22Rv1 (cell line): ENCODE measurements at regions not wholly inside any gene's neighbourhood (a gene's known extent, or its start where the extent isn't known, plus 50 kb on each side); places are given as distances from the start of the nearest gene placed in this dataset.

ENCODE experiments used
- CTCF ChIP-seq: fragments of 450-650 bp; IDR thresholded peaks from 2 replicates; pipeline ENCODE4 v1.5.1; 2017; ENCODE audit warnings: mild to moderate bottlenecking
- ZFX ChIP-seq: fragments of 450-650 bp; IDR thresholded peaks from 2 replicates; pipeline ENCODE4 v1.6.1; 2017; ENCODE audit warnings: antibody characterized with exemption, borderline replicate concordance

GRCh38 chr7:109322833-109323232 lies 753.2 kb downstream of the DNAJB9 start:
- TF ChIP-seq CTCF (0 out of 2 replicates have a peak, but pooled peaks have one; percentile 9), ZFX (no peak)
